ENCODE measurements at regions not wholly inside any gene's neighbourhood (a gene's known extent, or its start where the extent isn't known, plus 50 kb on each side); places are given as distances from the start of the nearest gene placed in this dataset.

DNA sequence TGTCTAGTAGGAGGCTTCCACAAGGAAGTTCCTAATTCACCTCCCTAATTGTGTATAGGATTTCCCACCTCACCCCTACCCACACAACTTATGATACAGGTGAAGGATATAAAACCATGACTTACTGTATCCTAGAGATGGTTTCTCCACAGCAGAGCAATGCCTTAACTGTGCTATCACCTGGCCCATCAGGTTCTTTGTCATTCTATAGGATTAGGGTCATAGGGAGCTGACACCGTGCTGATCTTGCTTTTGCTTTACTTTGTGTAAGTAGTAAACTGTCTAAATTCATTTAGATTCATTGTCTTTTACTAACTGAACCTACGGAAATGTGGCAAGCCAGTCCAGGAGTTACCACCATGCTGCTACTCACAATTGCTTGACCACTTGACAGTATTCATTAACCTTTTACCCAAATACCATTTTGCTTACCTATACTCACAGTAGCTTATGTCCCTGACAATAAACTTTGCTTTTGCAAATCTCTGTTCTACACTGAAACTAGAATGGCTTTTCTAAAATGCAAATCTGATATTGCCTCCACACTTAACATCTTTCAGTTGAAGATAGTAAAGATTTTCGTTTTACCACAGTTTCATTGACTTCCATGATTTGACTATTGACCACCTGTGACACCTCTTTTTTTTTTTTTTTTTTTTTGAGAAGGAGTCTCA lies 147.6 kb downstream of the IFI44 start:
- no TSS peak for BruUV-seq (replicated peaks)
- Histone ChIP-seq H3K27me3 (ENCODE audit: insufficient read depth, low read depth) (no peaks in the 10 kb centered on the region), H3K36me3 (ENCODE audit: low read depth) (no peaks in the 10 kb centered on the region), H3K9me3 (ENCODE audit: insufficient read depth, low read depth) (no peaks in the 10 kb centered on the region), H3K27ac (no peak overlapping the region), H3K4me2 (no peak overlapping the region), H3F3A (ENCODE audit: insufficient read depth, low read depth) (no peaks in the 10 kb centered on the region), H3K4me1 (replicated peaks; ENCODE audit: insufficient read depth) (no peaks in the 10 kb centered on the region), H4K20me1 (ENCODE audit: insufficient read depth) (no peaks in the 10 kb centered on the region), H2AFZ (0 out of 2 replicates have a peak overlapping the region, but pooled peaks have one; percentile 12), H3K79me2 (ENCODE audit: low read depth) (no peaks in the 10 kb centered on the region), H3K4me3 (no peak overlapping the region), H3K9me2 (ENCODE audit: insufficient read depth) (no peaks in the 10 kb centered on the region)
- intact Hi-C loops (cut with micrococcal nuclease; ENCODE audit: unreplicated experiment) = no loop called here
- DNase-seq = no peak
- POLR2A ChIA-PET (ENCODE audit: unreplicated experiment) = no interaction called here
- TF ChIP-seq, protein P1, sequence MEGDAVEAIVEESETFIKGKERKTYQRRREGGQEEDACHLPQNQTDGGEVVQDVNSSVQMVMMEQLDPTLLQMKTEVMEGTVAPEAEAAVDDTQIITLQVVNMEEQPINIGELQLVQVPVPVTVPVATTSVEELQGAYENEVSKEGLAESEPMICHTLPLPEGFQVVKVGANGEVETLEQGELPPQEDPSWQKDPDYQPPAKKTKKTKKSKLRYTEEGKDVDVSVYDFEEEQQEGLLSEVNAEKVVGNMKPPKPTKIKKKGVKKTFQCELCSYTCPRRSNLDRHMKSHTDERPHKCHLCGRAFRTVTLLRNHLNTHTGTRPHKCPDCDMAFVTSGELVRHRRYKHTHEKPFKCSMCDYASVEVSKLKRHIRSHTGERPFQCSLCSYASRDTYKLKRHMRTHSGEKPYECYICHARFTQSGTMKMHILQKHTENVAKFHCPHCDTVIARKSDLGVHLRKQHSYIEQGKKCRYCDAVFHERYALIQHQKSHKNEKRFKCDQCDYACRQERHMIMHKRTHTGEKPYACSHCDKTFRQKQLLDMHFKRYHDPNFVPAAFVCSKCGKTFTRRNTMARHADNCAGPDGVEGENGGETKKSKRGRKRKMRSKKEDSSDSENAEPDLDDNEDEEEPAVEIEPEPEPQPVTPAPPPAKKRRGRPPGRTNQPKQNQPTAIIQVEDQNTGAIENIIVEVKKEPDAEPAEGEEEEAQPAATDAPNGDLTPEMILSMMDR (conservative IDR thresholded peaks at IDR 0.05) = no peak
- no peak for TF ChIP-seq EZH2 (IDR thresholded peaks at IDR 0.05; ENCODE audit: low read depth)
- CTCF ChIA-PET = interaction anchor here (0.7 kb wide), 3 partner anchors 255 to 1981 kb away, joined by 6 to 9 read pairs (median 7); no protein-coding TSS in a partner anchor

DNA sequence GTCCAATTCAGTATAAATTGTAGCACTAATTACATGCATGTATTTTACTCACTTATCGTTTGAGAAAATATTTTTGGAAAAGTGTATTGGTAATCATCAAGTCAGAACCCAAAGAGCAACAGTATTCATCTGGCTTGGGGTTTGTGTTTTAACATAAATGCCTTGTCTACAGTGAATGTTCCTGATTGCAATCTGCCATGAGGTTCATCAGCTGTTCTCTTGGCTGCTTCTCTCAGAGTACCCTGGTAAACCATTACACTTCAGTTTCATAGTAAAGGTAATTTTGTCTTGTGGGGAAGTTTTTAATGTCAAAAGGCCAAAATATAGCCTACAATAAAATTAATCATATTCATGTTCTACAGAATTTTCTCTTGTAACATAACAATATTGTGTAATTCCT lies 150.3 kb downstream of the IFI44 start:
- DNase-seq = no peak
- no peaks in the 10 kb centered on the region for H3K9me2 ChIP-seq (ENCODE audit: insufficient read depth)
- H3K79me2 ChIP-seq (ENCODE audit: low read depth) = no peaks in the 10 kb centered on the region
- H3K9me3 ChIP-seq (ENCODE audit: insufficient read depth, low read depth) = no peaks in the 10 kb centered on the region
- intact Hi-C loops (cut with micrococcal nuclease; ENCODE audit: unreplicated experiment) = no loop called here
- POLR2A ChIA-PET (ENCODE audit: unreplicated experiment) = no interaction called here
- no peak for TF ChIP-seq EZH2 (IDR thresholded peaks at IDR 0.05; ENCODE audit: low read depth)
- TF ChIP-seq, protein P1 (conservative IDR thresholded peaks at IDR 0.05) = no peak
- H3K27ac ChIP-seq = no peak overlapping the region
- H2AFZ ChIP-seq = no peak overlapping the region
- H3K27me3 ChIP-seq (ENCODE audit: insufficient read depth, low read depth) = no peaks in the 10 kb centered on the region
- H3K36me3 ChIP-seq (ENCODE audit: low read depth) = no peaks in the 10 kb centered on the region
- H3K4me3 ChIP-seq = no peak overlapping the region
- CTCF ChIA-PET = no interaction called here
- H3K4me1 ChIP-seq (replicated peaks; ENCODE audit: insufficient read depth) = no peaks in the 10 kb centered on the region
- no peaks in the 10 kb centered on the region for H3F3A ChIP-seq (ENCODE audit: insufficient read depth, low read depth)
- no peak overlapping the region for H3K4me2 ChIP-seq
- BruUV-seq (replicated peaks) = no TSS peak
- no peaks in the 10 kb centered on the region for H4K20me1 ChIP-seq (ENCODE audit: insufficient read depth)

DNA sequence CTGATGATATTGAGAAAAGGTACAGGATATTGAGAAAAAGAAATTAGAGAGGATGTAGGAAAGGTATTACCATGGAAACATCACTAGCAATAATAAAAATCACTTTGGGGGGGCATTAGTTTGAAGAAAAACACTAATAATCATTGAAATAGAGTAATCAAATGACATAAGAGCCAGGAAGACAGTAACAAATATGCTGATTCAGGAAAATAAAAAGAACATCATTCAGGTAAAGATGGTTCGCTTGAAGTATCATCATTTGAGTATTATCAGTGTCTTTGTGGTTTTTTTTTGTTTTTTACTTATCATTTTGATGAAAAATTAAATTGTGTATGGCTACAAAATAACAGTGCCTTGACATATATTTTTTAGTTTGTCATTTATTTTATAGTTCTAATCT lies 164.5 kb downstream of the IFI44 start:
- no TSS peak for BruUV-seq (replicated peaks)
- no peak for TF ChIP-seq EZH2 (IDR thresholded peaks at IDR 0.05; ENCODE audit: low read depth)
- TF ChIP-seq, protein P1 (conservative IDR thresholded peaks at IDR 0.05) = no peak
- H3K4me1 ChIP-seq (replicated peaks; ENCODE audit: insufficient read depth) = no peaks in the 10 kb centered on the region
- ChIA-PET CTCF (no interaction called here), POLR2A (ENCODE audit: unreplicated experiment) (interaction anchor here (0.6 kb wide), 1 partner anchor 331 kb away, joined by 3 read pairs; no protein-coding TSS in a partner anchor)
- DNase-seq = no peak
- H4K20me1 ChIP-seq (ENCODE audit: insufficient read depth) = no peaks in the 10 kb centered on the region
- no peak overlapping the region for H3K27ac ChIP-seq
- no peaks in the 10 kb centered on the region for H3K9me3 ChIP-seq (ENCODE audit: insufficient read depth, low read depth)
- H3K9me2 ChIP-seq (ENCODE audit: insufficient read depth) = no peaks in the 10 kb centered on the region
- H3K36me3 ChIP-seq (ENCODE audit: low read depth) = no peaks in the 10 kb centered on the region
- no peaks in the 10 kb centered on the region for H3K79me2 ChIP-seq (ENCODE audit: low read depth)
- no peak overlapping the region for H3K4me2 ChIP-seq
- H3F3A ChIP-seq (ENCODE audit: insufficient read depth, low read depth) = no peaks in the 10 kb centered on the region; the same call in 1 of the 2 replicates
- H3K27me3 ChIP-seq (ENCODE audit: insufficient read depth, low read depth) = no peaks in the 10 kb centered on the region
- intact Hi-C loops (cut with micrococcal nuclease; ENCODE audit: unreplicated experiment) = no loop called here
- no peak overlapping the region for H2AFZ ChIP-seq
- no peak overlapping the region for H3K4me3 ChIP-seq
